T-helper 1 cell treated with Interleukin-12 subunit alpha and Interleukin-12 subunit beta and Interleukin-4 antibody, amounts not matched to agents 30 μg/mL and 1 μg/mL, for 36 hours (primary cell): ENCODE measurements at regions not wholly inside any gene's neighbourhood (a gene's known extent, or its start where the extent isn't known, plus 50 kb on each side); places are given as distances from the start of the nearest gene placed in this dataset.

Experiments used
- H3K27ac Mint-ChIP-seq: one replicate; pipeline ENCODE4 v1.8.0; 2021; ENCODE audit warnings: mild to moderate bottlenecking, mixed read lengths
- H3K27me3 Mint-ChIP-seq: one replicate; pipeline ENCODE4 v1.8.0; 2021; ENCODE audit warnings: low read depth, mixed read lengths
- H3K36me3 Mint-ChIP-seq: one replicate; pipeline ENCODE4 v1.8.0; 2021; ENCODE audit warnings: low read depth, mixed read lengths
- H3K4me1 Mint-ChIP-seq: one replicate; pipeline ENCODE4 v1.8.0; 2021; ENCODE audit warnings: low read depth, mixed read lengths
- H3K4me3 Mint-ChIP-seq: one replicate; pipeline ENCODE4 v1.8.0; 2021; ENCODE audit warnings: mild to moderate bottlenecking, moderate library complexity, mixed read lengths
- H3K9me3 Mint-ChIP-seq: one replicate; pipeline ENCODE4 v1.8.0; 2021; ENCODE audit warnings: mixed read lengths

DNA sequence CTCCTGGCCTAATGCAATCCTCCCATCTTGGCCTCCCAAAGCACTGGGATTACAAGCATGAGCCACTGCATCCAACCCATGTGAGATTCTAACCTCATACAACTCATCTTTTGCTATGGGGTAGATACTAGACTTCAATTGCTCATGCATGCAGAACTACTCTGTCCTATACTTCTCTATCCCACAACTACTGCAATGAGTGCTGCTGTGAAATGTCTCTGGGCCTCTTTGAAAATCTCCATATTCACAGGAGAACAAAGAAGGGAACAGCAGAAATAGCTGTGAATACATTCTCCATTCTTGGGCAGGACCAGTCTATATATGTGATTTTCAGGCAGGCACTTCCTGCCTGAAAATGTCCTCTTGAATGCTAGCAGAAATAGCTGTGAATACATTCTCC, 220.7 kb upstream of the GRIP1 start:
- no peaks in the 10 kb centered on the region for H3K27me3 Mint-ChIP-seq
- no peak overlapping the region for H3K4me3 Mint-ChIP-seq
- H3K4me1 Mint-ChIP-seq, result peaks cover 6% of the 10 kb centered on the region
- H3K36me3 Mint-ChIP-seq, result no peaks in the 10 kb centered on the region
- H3K9me3 Mint-ChIP-seq, result no peaks in the 10 kb centered on the region
- no peak overlapping the region for H3K27ac Mint-ChIP-seq

DNA sequence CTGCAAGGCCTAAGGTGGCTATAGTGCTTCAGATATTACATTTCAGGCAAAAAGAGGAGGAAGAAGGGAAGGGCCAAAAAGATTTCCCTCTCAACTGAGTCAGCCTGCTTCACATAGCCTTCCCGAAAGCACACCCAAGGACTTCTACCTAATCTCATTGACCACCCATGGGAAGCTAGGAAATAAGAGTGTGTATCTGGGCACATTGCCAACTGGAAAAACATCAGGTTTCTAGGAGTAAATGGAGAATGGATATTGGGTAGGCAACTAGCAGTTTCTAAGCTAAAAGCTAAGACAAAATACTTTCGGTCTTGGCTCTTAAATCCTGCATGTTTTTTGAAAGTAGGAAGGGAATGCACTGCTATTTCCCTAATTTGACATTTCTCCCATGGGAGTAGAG, 221.7 kb upstream of the GRIP1 start:
- Mint-ChIP-seq H3K27me3 (no peaks in the 10 kb centered on the region), H3K4me3 (no peak overlapping the region), H3K27ac (no peak overlapping the region)

DNA sequence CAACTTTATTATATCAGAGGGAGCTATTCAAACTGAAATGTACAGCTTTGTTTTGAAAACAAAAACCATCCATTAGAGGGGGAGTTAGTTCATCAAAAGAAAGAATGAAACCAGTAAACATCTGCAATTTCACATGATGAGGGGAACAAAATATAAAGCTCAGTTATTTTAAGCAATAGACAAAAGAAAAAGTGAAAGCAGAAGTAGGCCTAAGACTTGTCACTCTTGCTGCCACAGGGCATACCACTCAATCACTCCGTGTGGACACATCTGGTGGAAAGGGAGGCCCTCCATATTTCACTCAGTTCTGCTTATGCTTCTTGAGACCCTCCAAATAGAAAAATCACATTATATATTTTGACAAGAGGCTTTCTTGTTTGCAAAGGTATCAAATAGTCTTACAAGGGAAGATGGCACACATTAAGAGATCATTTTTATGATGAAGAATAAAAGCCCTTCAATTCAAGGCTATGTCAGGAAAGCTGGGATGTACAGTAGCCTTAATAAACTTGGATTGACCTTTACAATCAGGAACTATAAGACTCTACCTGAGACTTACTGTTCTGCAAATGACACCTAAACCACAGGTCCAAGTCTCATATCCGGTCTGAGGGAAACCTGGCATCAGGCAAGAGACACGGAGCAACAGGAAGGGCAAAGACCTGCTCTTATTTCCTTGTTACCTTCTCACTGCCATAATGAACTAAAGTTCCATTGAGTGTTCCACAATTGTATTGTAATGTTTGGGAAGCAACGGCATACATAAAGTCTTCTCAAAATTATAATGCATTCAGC, 222.5 kb upstream of the GRIP1 start:
- H3K4me1 Mint-ChIP-seq, result peaks cover 6% of the 10 kb centered on the region
- H3K27me3 Mint-ChIP-seq, result no peaks in the 10 kb centered on the region
- no peak overlapping the region for H3K27ac Mint-ChIP-seq
- no peak overlapping the region for H3K4me3 Mint-ChIP-seq
- no peaks in the 10 kb centered on the region for H3K36me3 Mint-ChIP-seq
- no peaks in the 10 kb centered on the region for H3K9me3 Mint-ChIP-seq

More for the DNA sequence above, 221.7 kb upstream of the GRIP1 start:
- H3K9me3 Mint-ChIP-seq, result no peaks in the 10 kb centered on the region
- peaks cover 6% of the 10 kb centered on the region for H3K4me1 Mint-ChIP-seq
- H3K36me3 Mint-ChIP-seq, result no peaks in the 10 kb centered on the region

DNA sequence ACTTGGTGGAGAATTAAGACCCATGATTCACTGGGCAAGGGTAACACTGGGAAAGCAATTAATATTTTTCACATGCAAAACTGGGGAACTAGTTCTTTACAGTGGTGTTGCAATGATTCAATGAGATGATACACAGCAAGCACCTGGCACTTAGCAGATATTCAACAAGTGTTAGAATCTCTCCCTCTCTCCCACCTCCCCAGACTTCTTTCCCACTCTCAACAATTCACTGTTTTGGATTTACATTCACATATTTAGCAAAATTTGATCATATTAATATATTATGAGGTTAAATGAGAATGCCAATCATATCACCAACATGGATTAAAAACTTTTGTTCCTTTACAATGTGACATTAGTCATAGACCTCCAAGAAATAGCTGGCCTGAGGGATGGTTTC, 223.1 kb upstream of the GRIP1 start:
- H3K4me1 Mint-ChIP-seq, result peaks cover 6% of the 10 kb centered on the region

DNA sequence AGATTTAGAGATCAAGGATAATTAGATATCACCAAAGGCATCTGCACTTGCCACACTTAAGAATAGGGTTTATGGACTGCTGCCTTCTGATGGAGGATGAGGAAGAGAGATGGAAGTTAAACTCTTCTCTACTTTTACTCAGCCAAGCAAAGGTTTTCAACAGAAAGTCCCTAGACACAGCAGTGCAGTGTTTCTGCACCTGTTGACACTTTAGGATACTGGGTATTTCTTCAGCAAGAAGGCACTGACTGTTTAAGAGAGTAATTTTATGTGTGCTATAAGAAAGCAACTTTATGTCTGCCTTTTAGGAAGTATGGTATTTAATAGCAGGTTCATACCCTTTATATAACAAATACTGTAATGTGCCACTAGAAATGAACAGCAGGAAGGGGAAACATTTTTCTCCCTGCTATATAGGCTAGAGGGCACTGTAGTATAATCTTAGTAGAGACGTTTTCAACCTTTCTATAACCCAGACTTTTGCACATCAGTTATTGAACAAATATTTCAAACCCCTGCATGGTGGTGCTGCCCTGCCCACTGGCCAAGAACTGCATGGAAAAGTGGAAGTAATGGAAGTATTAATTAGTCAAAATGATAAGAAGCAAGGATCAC, 225.0 kb upstream of the GRIP1 start:
- no peaks in the 10 kb centered on the region for H3K36me3 Mint-ChIP-seq
- no peaks in the 10 kb centered on the region for H3K9me3 Mint-ChIP-seq
- peaks cover 6% of the 10 kb centered on the region for H3K4me1 Mint-ChIP-seq
- no peak overlapping the region for H3K4me3 Mint-ChIP-seq
- H3K27ac Mint-ChIP-seq, result no peak overlapping the region
- no peaks in the 10 kb centered on the region for H3K27me3 Mint-ChIP-seq

More for the DNA sequence above, 223.1 kb upstream of the GRIP1 start:
- H3K27ac Mint-ChIP-seq, result no peak overlapping the region
- H3K27me3 Mint-ChIP-seq, result no peaks in the 10 kb centered on the region
- H3K9me3 Mint-ChIP-seq, result no peaks in the 10 kb centered on the region
- no peaks in the 10 kb centered on the region for H3K36me3 Mint-ChIP-seq
- H3K4me3 Mint-ChIP-seq, result no peak overlapping the region

DNA sequence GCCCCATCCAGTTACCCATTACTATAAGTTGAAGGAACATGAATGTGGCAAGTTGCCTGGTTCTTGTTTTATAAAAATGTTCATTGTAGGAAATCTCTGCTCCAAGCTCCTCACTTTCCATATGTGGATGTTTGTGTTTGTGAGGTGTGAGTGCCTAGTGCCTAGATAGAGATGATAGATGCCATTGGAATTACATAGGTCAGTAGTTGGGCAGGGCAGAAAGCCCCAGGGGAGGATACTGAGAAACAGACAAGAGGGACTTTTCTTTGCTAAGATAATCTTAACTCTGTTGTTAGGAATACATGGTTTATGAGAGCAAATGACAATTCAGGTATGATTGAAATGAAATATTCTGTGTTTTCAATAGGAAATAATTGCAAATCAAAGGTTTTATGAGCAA, 226.3 kb upstream of the GRIP1 start:
- H3K9me3 Mint-ChIP-seq, result no peaks in the 10 kb centered on the region
- no peak overlapping the region for H3K27ac Mint-ChIP-seq
- H3K4me1 Mint-ChIP-seq, result peaks cover 9% of the 10 kb centered on the region
- no peaks in the 10 kb centered on the region for H3K27me3 Mint-ChIP-seq
- H3K36me3 Mint-ChIP-seq, result no peaks in the 10 kb centered on the region
- no peak overlapping the region for H3K4me3 Mint-ChIP-seq

DNA sequence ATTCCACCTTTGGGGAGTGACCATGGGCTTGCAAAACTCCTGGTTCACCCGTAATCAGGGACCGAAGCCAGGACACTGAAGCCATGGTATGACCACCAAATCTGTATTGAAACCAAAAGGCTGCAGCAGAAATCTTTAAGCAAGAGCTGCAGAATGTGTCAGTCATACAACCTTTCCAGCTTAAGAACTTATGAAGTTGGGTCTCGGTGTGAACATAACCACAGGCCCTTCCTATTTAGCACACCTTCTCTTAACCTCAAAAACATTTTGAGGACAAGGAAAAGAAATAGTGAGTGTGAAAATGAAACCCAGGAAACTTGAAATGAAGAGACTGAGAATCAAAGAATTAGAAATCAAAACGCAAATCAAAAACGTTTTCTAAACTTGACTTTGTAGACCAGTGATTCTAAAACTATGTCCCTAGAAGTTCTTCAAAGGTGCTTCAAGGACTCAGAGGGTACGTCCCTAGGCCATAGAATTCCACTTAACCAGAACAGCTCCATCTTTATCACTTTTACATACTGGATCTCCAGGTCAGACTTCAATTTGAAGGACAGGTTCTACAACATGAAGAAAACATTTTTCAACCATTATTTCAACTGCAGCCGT, 231.6 kb upstream of the GRIP1 start:
- no peaks in the 10 kb centered on the region for H3K9me3 Mint-ChIP-seq
- H3K4me1 Mint-ChIP-seq, result peaks cover 4% of the 10 kb centered on the region
- no peak overlapping the region for H3K27ac Mint-ChIP-seq
- H3K4me3 Mint-ChIP-seq, result no peak overlapping the region
- no peaks in the 10 kb centered on the region for H3K27me3 Mint-ChIP-seq
- no peaks in the 10 kb centered on the region for H3K36me3 Mint-ChIP-seq

DNA sequence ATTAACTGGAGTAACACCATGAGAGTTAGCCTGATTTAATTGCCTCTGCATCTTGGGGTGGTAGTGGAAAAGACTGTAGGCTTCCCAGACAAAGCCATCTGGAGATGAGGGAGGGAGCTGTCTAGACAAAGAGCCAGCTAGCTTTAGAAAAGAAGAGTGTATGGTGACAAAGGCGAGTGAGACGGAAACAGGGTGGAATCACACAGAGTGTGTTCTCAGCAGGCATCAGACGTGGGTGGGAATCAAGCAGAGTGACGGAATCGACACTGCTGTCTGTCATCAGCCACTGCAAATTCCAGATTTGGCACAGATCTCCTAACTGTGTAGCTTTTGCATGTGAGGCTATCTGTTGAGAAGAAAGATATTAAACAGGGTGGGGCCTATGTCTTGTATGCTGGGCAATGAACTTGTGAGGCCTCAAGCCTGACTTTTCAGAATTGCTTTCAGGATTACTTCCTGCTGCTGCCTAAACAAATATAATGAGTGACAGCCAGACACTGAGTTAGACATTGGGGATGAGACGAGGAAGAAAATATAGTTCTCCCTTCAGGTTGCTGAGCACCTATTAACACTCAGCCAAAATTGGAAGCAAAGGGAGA, 236.5 kb upstream of the GRIP1 start:
- H3K4me1 Mint-ChIP-seq, result no peaks in the 10 kb centered on the region

DNA sequence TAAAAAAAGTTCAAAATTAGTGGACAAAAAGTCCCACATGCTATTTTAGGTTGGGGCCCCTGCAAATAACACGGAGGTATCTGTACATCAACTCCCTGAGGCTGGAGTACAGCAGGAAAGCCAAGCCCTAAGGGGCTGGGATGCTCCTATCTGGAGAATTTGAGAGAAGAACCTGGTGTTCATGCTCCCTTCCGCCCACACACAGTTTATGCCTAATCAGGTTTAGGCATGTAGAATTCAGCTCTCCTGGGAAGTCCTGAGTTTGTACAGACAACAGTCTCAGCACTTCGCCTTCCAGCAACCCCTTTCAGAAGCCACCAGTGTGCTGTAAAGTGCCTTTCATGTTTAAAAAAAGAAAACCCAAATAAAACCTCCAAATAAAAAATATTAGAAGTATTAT, 237.3 kb upstream of the GRIP1 start:
- Mint-ChIP-seq H3K36me3 (no peaks in the 10 kb centered on the region), H3K9me3 (no peaks in the 10 kb centered on the region), H3K27ac (no peak overlapping the region), H3K27me3 (no peaks in the 10 kb centered on the region), H3K4me1 (no peaks in the 10 kb centered on the region), H3K4me3 (no peak overlapping the region)

More for the DNA sequence above, 236.5 kb upstream of the GRIP1 start:
- no peak overlapping the region for H3K4me3 Mint-ChIP-seq
- H3K9me3 Mint-ChIP-seq, result no peaks in the 10 kb centered on the region
- H3K36me3 Mint-ChIP-seq, result no peaks in the 10 kb centered on the region
- H3K27ac Mint-ChIP-seq, result no peak overlapping the region
- no peaks in the 10 kb centered on the region for H3K27me3 Mint-ChIP-seq

DNA sequence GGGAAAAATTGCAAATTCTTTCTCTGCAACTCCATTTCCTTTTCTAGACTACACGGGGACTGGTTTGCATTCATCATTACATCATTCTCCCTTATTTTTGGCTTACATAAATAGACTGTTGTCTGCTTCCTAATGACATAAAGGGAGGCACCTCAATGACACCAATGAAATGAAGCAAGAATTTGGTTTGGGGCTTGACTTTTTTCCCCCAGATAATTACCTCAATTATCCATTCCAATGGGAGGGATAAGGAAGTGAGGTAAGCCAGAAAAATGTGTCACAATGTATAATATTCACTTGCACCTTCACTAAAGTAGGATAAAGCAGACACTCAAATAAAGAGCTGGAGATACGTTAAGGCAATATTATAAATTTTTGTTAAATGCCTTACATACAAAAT, 240.6 kb upstream of the GRIP1 start:
- H3K4me1 Mint-ChIP-seq, result no peaks in the 10 kb centered on the region
- no peaks in the 10 kb centered on the region for H3K36me3 Mint-ChIP-seq
- no peak overlapping the region for H3K27ac Mint-ChIP-seq
- H3K4me3 Mint-ChIP-seq, result no peak overlapping the region
- no peaks in the 10 kb centered on the region for H3K27me3 Mint-ChIP-seq
- H3K9me3 Mint-ChIP-seq, result no peaks in the 10 kb centered on the region

DNA sequence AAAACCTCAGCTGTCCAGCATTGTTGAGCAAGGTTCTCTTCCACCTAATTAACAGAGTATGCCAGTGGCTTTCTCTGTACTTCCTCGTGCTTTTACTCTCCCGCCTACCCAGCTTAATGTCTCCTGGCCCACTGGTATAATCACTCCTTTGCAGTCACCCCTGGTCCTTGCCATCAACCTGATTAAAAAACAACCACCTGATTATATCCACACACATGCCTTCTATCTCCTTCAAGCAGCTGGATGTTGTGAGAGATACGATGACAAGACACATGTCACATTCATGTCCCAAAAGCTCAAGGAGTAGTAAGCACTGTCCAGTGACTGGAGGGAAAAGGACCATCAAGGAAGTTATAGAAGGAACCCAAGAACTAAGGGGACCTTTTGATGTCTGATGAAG, 241.3 kb upstream of the GRIP1 start:
- H3K9me3 Mint-ChIP-seq, result no peaks in the 10 kb centered on the region
- no peaks in the 10 kb centered on the region for H3K4me1 Mint-ChIP-seq
- no peaks in the 10 kb centered on the region for H3K36me3 Mint-ChIP-seq
- no peaks in the 10 kb centered on the region for H3K27me3 Mint-ChIP-seq
- no peak overlapping the region for H3K4me3 Mint-ChIP-seq
- H3K27ac Mint-ChIP-seq, result no peak overlapping the region

DNA sequence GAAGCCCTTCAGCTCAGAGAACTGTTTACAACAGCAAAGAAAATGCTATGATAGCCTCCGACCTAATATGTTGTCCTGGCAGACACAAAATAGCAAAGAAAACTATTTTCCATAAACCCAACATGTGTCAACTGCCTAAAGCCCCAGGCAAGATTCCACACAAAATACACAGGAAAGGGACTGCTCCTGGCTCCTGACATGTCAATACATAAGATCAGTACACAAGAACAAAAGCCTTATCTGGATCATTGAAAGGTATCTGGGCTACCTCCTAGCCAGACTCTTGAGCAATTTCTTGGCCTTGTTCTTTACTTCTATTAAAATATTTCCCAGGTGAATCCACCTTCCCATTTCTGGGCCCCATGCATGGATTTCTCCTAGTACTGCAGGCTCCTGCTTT, 242.3 kb upstream of the GRIP1 start:
- Mint-ChIP-seq H3K27ac (no peak overlapping the region), H3K27me3 (no peaks in the 10 kb centered on the region), H3K36me3 (no peaks in the 10 kb centered on the region), H3K4me3 (no peak overlapping the region), H3K4me1 (no peaks in the 10 kb centered on the region), H3K9me3 (no peaks in the 10 kb centered on the region)

DNA sequence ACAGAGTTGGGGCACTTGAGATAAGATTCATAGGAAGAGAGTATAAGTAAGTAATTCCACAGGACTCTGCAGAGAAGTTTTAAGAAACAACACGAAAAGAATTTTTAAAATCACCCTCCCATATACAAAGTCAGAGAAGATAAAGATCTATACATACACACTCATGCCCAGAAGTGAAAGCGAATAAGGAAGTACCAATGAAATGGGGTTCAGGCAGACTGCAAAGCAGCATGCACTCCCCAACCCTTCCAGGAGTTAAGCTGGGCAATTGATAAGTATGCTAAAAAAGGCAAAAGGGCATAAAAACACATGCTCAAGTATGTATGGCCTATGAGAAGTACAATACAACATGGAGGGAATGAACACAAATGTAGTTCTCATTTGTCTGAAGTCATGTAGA, 246.2 kb upstream of the GRIP1 start:
- Mint-ChIP-seq H3K4me1 (no peaks in the 10 kb centered on the region), H3K36me3 (no peaks in the 10 kb centered on the region), H3K27ac (no peak overlapping the region), H3K9me3 (no peaks in the 10 kb centered on the region), H3K27me3 (peaks cover 7% of the 10 kb centered on the region), H3K4me3 (no peak overlapping the region)

DNA sequence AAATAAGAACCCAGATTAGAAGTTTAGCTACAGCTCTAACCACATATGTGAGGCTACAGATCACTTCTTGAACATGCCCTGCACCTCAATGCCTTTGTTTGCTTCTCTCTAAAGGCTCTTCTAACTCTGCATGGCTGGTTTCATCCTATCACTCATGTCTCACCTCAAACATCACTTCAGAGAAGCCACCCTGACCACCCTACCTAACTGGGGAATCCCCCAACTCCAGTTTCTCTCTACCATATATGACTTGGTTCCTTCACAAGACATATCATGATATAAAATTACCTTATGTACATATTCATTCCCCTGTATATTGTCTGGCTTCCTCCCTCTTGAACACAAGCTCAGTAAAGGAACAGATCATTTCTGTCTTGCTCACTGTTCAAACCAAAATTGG, 250.2 kb upstream of the GRIP1 start:
- Mint-ChIP-seq H3K27ac (no peak overlapping the region), H3K4me3 (no peak overlapping the region), H3K27me3 (peaks cover 11% of the 10 kb centered on the region), H3K9me3 (no peaks in the 10 kb centered on the region), H3K36me3 (no peaks in the 10 kb centered on the region), H3K4me1 (no peaks in the 10 kb centered on the region)

DNA sequence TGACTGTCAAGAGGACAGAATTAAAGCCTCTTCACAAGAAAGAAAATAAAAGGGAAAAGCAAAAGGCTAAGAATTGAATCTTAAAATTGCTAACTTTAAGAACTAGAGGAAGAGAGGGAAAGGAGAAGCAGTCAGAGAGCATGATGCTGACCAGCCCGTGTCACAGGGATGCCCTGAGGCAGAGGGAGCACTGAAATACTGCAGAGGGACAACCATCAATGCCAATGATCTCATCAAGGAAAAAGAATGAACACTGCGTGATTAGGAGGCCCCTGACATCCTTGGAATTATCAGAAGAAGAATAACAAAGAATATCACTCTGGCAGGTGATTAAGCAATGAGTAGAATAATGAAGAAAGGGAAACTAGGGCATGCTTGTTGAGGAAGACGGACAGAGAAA, 252.2 kb upstream of the GRIP1 start:
- H3K4me1 Mint-ChIP-seq, result no peaks in the 10 kb centered on the region
- H3K4me3 Mint-ChIP-seq, result no peak overlapping the region
- no peak overlapping the region for H3K27ac Mint-ChIP-seq
- H3K27me3 Mint-ChIP-seq, result peaks cover 12% of the 10 kb centered on the region
- H3K9me3 Mint-ChIP-seq, result no peaks in the 10 kb centered on the region
- no peaks in the 10 kb centered on the region for H3K36me3 Mint-ChIP-seq
